Upper lobe of left lung (tissue), 6 donors: ENCODE measurements at regions not wholly inside any gene's neighbourhood (a gene's known extent, or its start where the extent isn't known, plus 50 kb on each side); places are given as distances from the start of the nearest gene placed in this dataset.
A peak's percentile ranks its signal among the peaks of the same experiment; 100 is the strongest.
"Not testable (repeated sequence)": the region's sequence is repeated elsewhere in the genome, so short reads cannot be mapped to it uniquely, and the experiment has no call there.

ENCODE experiments used
- ATAC-seq, 2 donors: fragments of 200-7000 bp; cut with Tn5 transposase; one replicate each; pipeline ENCODE4 v1.9.1; 2022; ENCODE audit warnings: mild to moderate bottlenecking in 2 of 2, moderate library complexity in 2 of 2; ENCODE audit not compliant: low FRiP score in 2 of 2
- DNase-seq, 2 donors: peaks; one replicate each; pipeline ENCODE4 v3.0.0-alpha.2; 2019 to 2020
- H3K27ac ChIP-seq, 4 donors: fragments of 200-600 bp; sonication (generic); one replicate each; pipeline ENCODE4 v1.5.1; 2016 to 2019
- H3K27me3 ChIP-seq, 4 donors: fragments of 200-600 bp; sonication (generic); one replicate each; pipeline ENCODE4 v1.5.1; 2017 to 2019
- H3K36me3 ChIP-seq, 4 donors: fragments of 200-600 bp; sonication (generic); one replicate each; pipeline ENCODE4 v1.5.1; 2016 to 2019
- H3K4me1 ChIP-seq, 4 donors: fragments of 200-600 bp; sonication (generic); one replicate each; pipeline ENCODE4 v1.5.1; 2018 to 2019
- H3K4me3 ChIP-seq, 4 donors: fragments of 200-600 bp; sonication (generic); one replicate each; pipeline ENCODE4 v1.5.1; 2017 to 2019; ENCODE audit warnings: mild to moderate bottlenecking in 2 of 4, moderate library complexity in 1 of 4
- H3K9me3 ChIP-seq, 4 donors: fragments of 200-600 bp; sonication (generic); one replicate each; pipeline ENCODE4 v1.5.1; 2018 to 2019
- CTCF ChIP-seq, 6 experiments: fragments of 450-650 bp in 4 of 6; fragments of 200-600 bp in 2 of 6; sonication (generic) in 2 of 6; IDR thresholded peaks; one replicate each; pipeline ENCODE4 v1.5.1; 2016 to 2019; ENCODE audit warnings: antibody characterized with exemption in 6 of 6
- EP300 ChIP-seq, 4 donors: sonication (generic); formaldehyde crosslinking; IDR thresholded peaks; one replicate each; pipeline ENCODE4 v1.5.1; 2017; ENCODE audit warnings: antibody characterized with exemption in 4 of 4, control low read depth in 2 of 4
- POLR2A ChIP-seq, 4 donors: fragments of 450-650 bp; IDR thresholded peaks; one replicate each; pipeline ENCODE4 v1.5.1; 2016 to 2017; ENCODE audit warnings: antibody characterized with exemption in 4 of 4, mild to moderate bottlenecking in 2 of 4
- POLR2AphosphoS5 ChIP-seq, 2 donors: sonication (generic); formaldehyde crosslinking; IDR thresholded peaks; one replicate each; pipeline ENCODE4 v1.5.1; 2017; ENCODE audit warnings: antibody characterized with exemption in 2 of 2
- WGBS, 2 donors: methylation state at CpG; one replicate each; pipeline ENCODE4 v1.1.5; 2017 to 2018; 5-methylcytosine and 5-hydroxymethylcytosine counted together
- donor health status: DM: no; HTN: no; CAD: no; lungs with moderate emphysema.
- donor health status: DM: no; HTN: yes; CAD: no; lungs with severe emphysema.

GRCh38 chr2:237240252-237240651 lies 154.6 kb downstream of the COPS8 start:
- DNase-seq (no peak), ATAC-seq (no peak)
- H3K9me3 ChIP-seq: peaks cover 3 to 12% (median 11%) of the 10 kb centered on the region in 4 donors
- H3K36me3 ChIP-seq: no peaks in the 10 kb centered on the region
- no peak overlapping the region for H3K4me3 ChIP-seq
- 89 to 90% methylated on average over 5 of the region's 5 CpGs for WGBS, 2 donors
- H3K4me1 ChIP-seq: peaks cover 0 to 3% (median 1%) of the 10 kb centered on the region in 4 donors
- no peak overlapping the region for H3K27ac ChIP-seq
- H3K27me3 ChIP-seq: no peaks in the 10 kb centered on the region
- TF ChIP-seq CTCF (IDR thresholded peaks at IDR 0.05): no peak
- no peak for TF ChIP-seq POLR2A (IDR thresholded peaks at IDR 0.05)
- TF ChIP-seq EP300 (IDR thresholded peaks at IDR 0.05): no peak
- TF ChIP-seq POLR2AphosphoS5 (IDR thresholded peaks at IDR 0.05): no peak

- not testable (repeated sequence) for H3K27me3 ChIP-seq, H3K4me1 ChIP-seq, DNase-seq, H3K4me3 ChIP-seq, H3K27ac ChIP-seq, ATAC-seq, H3K36me3 ChIP-seq
- WGBS, 2 donors: 70 to 78% methylated on average over 3 of the region's 3 CpGs
- peaks cover 3 to 12% (median 11%) of the 10 kb centered on the region in 4 donors for H3K9me3 ChIP-seq
Observed at GRCh38 chr2:237240868-237241267, 155.2 kb downstream of the COPS8 start.

GRCh38 chr2:237242091-237242536 lies 156.4 kb downstream of the COPS8 start:
- Histone ChIP-seq H3K4me3 (no peak overlapping the region), H3K27ac (no peak overlapping the region), H3K9me3 (peaks cover 3 to 12% (median 11%) of the 10 kb centered on the region in 4 donors), H3K4me1 (peaks cover 0 to 3% (median 1%) of the 10 kb centered on the region in 4 donors), H3K36me3 (no peaks in the 10 kb centered on the region), H3K27me3 (no peaks in the 10 kb centered on the region)
- 72 to 82% methylated on average over 1 of the region's 1 CpG for WGBS, 2 donors
- ATAC-seq: no peak
- TF ChIP-seq CTCF (IDR thresholded peaks at IDR 0.05): no peak
- no peak for TF ChIP-seq POLR2AphosphoS5 (IDR thresholded peaks at IDR 0.05)
- TF ChIP-seq POLR2A (IDR thresholded peaks at IDR 0.05): no peak
- no peak for TF ChIP-seq EP300 (IDR thresholded peaks at IDR 0.05)
- no peak for DNase-seq

GRCh38 chr2:237243487-237243886 lies 157.8 kb downstream of the COPS8 start:
- Histone ChIP-seq H3K36me3 (no peaks in the 10 kb centered on the region), H3K27ac (no peak overlapping the region), H3K4me3 (no peak overlapping the region), H3K27me3 (no peaks in the 10 kb centered on the region), H3K4me1 (peaks cover 0 to 3% (median 1%) of the 10 kb centered on the region in 4 donors), H3K9me3 (peaks cover 3 to 12% (median 11%) of the 10 kb centered on the region in 4 donors)
- ATAC-seq (no peak), DNase-seq (no peak)
- no peak for TF ChIP-seq EP300 (IDR thresholded peaks at IDR 0.05)
- TF ChIP-seq POLR2AphosphoS5 (IDR thresholded peaks at IDR 0.05): no peak
- TF ChIP-seq POLR2A (IDR thresholded peaks at IDR 0.05): no peak
- TF ChIP-seq CTCF (IDR thresholded peaks at IDR 0.05): no peak
- 66 to 87% methylated on average over 2 of the region's 2 CpGs for WGBS, 2 donors

GRCh38 chr2:237244178-237244577 lies 158.5 kb downstream of the COPS8 start:
- peaks cover 0 to 3% (median 1%) of the 10 kb centered on the region in 4 donors for H3K4me1 ChIP-seq
- DNase-seq: no peak
- H3K36me3 ChIP-seq: no peaks in the 10 kb centered on the region
- peak overlapping the region in 3 of 4 donors; percentile 11 to 56 (median 51) for H3K27ac ChIP-seq
- TF ChIP-seq CTCF (IDR thresholded peaks at IDR 0.05) (no peak), POLR2A (IDR thresholded peaks at IDR 0.05) (no peak), POLR2AphosphoS5 (IDR thresholded peaks at IDR 0.05) (no peak), EP300 (IDR thresholded peaks at IDR 0.05) (no peak)
- H3K4me3 ChIP-seq: no peak overlapping the region
- H3K9me3 ChIP-seq: peaks cover 3 to 12% (median 11%) of the 10 kb centered on the region in 4 donors
- H3K27me3 ChIP-seq: no peaks in the 10 kb centered on the region
- no peak for ATAC-seq
- WGBS, 2 donors: 56 to 66% methylated on average over 2 of the region's 2 CpGs
